Effector memory CD8-positive, alpha-beta T cell (primary cell): ENCODE measurements at regions not wholly inside any gene's neighbourhood (a gene's known extent, or its start where the extent isn't known, plus 50 kb on each side); places are given as distances from the start of the nearest gene placed in this dataset.

Experiments used
- ATAC-seq: fragments of 150-1000 bp; cut with Tn5 transposase; replicated peaks from 2 replicates; pipeline ENCODE4 v1.10.0; 2021; ENCODE audit warnings: mild to moderate bottlenecking, moderate library complexity
- DNase-seq, 3 experiments: peaks; one replicate each; pipeline ENCODE4 v3.0.0; 2021
- H3K27ac Mint-ChIP-seq, 2 donors: one replicate each; pipeline ENCODE4 v1.8.0; 2022; ENCODE audit warnings: mild to moderate bottlenecking in 2 of 2, mixed read lengths in 2 of 2, moderate library complexity in 2 of 2
- H3K27me3 Mint-ChIP-seq, 2 donors: one replicate each; pipeline ENCODE4 v1.8.0; 2022; ENCODE audit warnings: mixed read lengths in 2 of 2
- H3K36me3 Mint-ChIP-seq: one replicate; pipeline ENCODE4 v1.8.0; 2022; ENCODE audit warnings: mild to moderate bottlenecking, moderate library complexity, mixed read lengths; ENCODE audit not compliant: insufficient read depth
- H3K4me1 Mint-ChIP-seq, 2 donors: one replicate each; pipeline ENCODE4 v1.8.0; 2022; ENCODE audit warnings: low read depth in 2 of 2, mixed read lengths in 2 of 2
- H3K4me3 Mint-ChIP-seq, 2 donors: one replicate each; pipeline ENCODE4 v1.8.0; 2022; ENCODE audit warnings: mild to moderate bottlenecking in 2 of 2, mixed read lengths in 2 of 2, moderate library complexity in 2 of 2
- H3K9me3 Mint-ChIP-seq, 2 donors: one replicate each; pipeline ENCODE4 v1.8.0; 2022; ENCODE audit warnings: mixed read lengths in 2 of 2

DNA sequence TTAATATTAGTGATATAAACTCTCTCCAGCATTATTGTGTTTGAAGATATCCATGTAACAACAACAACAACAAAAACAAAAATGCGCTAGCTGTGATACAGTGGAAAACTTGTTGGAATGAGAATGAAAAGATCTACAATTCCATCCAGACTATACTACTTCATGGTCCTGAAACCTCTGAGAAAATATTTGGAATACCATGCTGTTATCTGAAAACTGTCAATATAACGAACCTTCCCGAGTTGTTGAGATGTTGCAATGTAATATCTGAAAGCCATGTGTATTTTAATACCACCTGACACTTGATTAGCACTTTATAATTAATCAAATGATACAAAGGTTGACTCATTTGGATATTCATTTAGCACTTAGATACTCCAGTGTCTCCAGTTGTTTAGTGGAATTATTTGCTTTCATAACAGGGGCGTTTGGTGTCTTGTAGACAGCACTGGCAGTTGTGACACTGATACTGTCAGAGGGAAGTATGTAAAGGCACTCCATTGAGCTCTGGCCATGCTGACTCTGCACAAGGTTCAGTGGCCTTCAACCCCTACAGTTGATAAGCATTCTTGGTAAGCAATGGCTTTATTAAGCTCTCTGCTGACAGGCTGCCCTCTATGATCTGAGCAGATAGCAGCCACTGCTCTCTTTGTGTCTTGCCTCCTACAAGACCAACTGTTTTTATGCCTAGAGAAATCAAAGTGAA is 447.1 kb upstream of the SEL1L start:
- DNase-seq: no peak
- H3K9me3 Mint-ChIP-seq: peaks cover 0 to 1% of the 10 kb centered on the region in 2 donors
- H3K27ac Mint-ChIP-seq: no peak overlapping the region
- no peaks in the 10 kb centered on the region for H3K27me3 Mint-ChIP-seq
- H3K4me1 Mint-ChIP-seq: no peaks in the 10 kb centered on the region
- no peak overlapping the region for H3K4me3 Mint-ChIP-seq
- no peaks in the 10 kb centered on the region for H3K36me3 Mint-ChIP-seq
- ATAC-seq: no peak

DNA sequence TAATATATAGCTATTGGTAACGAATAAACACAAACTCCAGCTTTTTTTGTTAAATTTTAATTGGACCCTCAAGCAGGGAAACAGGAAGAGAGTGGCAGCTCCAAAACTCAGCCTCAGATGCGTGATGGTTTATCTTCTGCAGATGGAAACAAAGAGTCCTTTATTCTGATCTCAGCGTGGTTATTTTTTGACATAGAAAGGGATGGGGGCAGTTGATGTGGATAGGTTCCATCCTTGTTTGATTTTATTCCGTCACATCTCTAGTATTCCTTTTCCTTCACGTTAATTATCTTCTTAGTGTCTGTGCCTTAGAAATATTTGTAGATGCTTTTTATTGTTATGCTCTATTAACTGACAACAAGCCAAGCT is 447.6 kb upstream of the SEL1L start:
- no peaks in the 10 kb centered on the region for H3K27me3 Mint-ChIP-seq
- H3K27ac Mint-ChIP-seq: no peak overlapping the region
- H3K9me3 Mint-ChIP-seq: peaks cover 0 to 1% of the 10 kb centered on the region in 2 donors
- H3K4me1 Mint-ChIP-seq: no peaks in the 10 kb centered on the region
- no peaks in the 10 kb centered on the region for H3K36me3 Mint-ChIP-seq
- no peak overlapping the region for H3K4me3 Mint-ChIP-seq
- DNase-seq: no peak
- no peak for ATAC-seq

DNA sequence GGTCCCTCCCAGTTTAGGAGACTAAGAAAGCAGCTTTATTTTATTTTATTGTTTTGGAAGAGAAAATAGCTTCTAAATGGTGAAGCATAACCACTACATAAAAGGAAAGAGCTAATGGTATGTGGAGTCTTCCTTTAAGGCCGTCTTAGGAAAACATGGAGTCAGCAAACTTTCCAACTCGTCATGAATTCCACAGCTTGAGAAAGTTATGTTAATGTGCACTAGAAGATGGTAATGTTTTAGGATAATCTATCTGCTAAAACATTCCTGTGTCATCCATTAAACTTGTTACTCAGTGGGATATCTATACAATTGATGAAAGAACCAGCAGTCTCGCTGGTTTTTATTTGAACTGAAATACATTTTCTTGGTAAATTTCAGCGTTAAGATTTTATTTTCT is 448.4 kb upstream of the SEL1L start:
- H3K9me3 Mint-ChIP-seq: peaks cover 0 to 1% of the 10 kb centered on the region in 2 donors
- no peaks in the 10 kb centered on the region for H3K36me3 Mint-ChIP-seq
- no peak overlapping the region for H3K4me3 Mint-ChIP-seq
- no peaks in the 10 kb centered on the region for H3K27me3 Mint-ChIP-seq
- no peak for ATAC-seq
- no peak overlapping the region for H3K27ac Mint-ChIP-seq
- DNase-seq: no peak
- no peaks in the 10 kb centered on the region for H3K4me1 Mint-ChIP-seq

GRCh38 chr14:81986005-81986404 is 452.4 kb upstream of the SEL1L start:
- no peak for DNase-seq
- H3K4me1 Mint-ChIP-seq: no peaks in the 10 kb centered on the region
- ATAC-seq: no peak
- H3K27me3 Mint-ChIP-seq: no peaks in the 10 kb centered on the region
- no peak overlapping the region for H3K27ac Mint-ChIP-seq
- peaks cover 0 to 1% of the 10 kb centered on the region in 2 donors for H3K9me3 Mint-ChIP-seq
- H3K4me3 Mint-ChIP-seq: no peak overlapping the region
- H3K36me3 Mint-ChIP-seq: no peaks in the 10 kb centered on the region

DNA sequence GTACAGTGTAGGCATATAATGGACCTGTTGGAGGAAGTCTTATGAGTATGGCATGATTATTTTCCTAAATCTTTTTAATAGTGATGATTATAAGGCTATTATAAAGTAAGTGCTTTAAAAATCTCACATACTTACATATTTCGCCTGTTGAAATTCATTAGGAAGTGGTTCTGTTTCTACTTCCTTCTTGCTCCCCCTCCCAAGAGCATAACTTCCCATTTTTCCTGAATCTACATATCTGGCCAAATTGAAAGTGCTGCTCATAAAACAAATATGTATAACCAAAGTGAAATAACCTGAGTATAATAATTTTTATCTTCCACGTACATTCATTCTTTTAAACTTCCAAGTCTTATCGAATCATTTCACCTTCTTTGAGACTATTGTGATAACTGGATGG is 455.6 kb upstream of the SEL1L start:
- H3K9me3 Mint-ChIP-seq: no peaks in the 10 kb centered on the region
- no peak for ATAC-seq

DNA sequence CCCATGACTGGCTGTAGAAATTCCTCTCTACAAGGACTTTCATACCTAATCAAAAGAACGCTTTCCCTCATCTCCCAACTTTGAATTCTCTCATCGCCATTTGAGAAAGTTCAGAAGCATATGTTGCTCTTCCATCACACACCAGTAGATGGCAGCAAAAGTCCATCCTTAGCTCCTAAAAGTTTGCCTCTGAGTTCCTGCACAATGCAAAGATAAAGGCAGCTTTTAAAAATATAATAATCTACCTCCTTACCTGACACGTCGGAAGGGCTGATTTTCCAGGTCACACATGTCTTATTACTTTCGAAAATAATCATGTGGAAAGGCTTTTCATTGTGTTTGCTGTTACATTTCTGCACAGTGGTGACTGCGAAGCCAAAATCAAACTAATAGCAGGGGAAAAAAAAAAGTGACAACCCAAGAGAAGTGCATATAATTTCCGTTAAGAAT is 456.7 kb upstream of the SEL1L start:
- Mint-ChIP-seq H3K36me3 (no peaks in the 10 kb centered on the region), H3K27ac (no peak overlapping the region), H3K4me3 (no peak overlapping the region), H3K4me1 (no peaks in the 10 kb centered on the region), H3K27me3 (no peaks in the 10 kb centered on the region), H3K9me3 (no peaks in the 10 kb centered on the region)
- ATAC-seq: no peak
- DNase-seq: peak in 1 of 3 experiments; percentile 3

More for the DNA sequence above, 455.6 kb upstream of the SEL1L start:
- Mint-ChIP-seq H3K36me3 (no peaks in the 10 kb centered on the region), H3K27ac (no peak overlapping the region), H3K4me3 (no peak overlapping the region), H3K27me3 (no peaks in the 10 kb centered on the region), H3K4me1 (no peaks in the 10 kb centered on the region)
- DNase-seq: no peak

DNA sequence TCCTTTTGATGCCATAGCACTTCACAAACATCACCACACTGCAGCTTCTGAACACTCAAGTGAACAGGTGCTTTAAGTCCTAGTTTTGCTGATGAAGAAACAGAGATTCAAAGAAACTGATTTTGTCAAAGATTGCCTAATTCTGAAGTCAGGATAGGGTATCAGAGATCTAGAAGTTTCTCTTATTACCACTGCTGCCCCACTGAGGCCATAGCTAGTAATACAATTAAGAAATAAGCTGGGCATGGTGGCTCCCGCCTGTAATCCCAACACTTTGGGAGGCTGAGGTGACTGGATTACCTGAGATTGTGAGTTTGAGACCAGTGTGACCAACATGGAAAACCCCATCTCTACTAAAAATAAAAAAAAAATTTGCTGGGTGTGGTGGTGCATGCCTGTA is 458.3 kb upstream of the SEL1L start:
- Mint-ChIP-seq H3K9me3 (peaks cover 0 to 3% of the 10 kb centered on the region in 2 donors), H3K4me3 (no peak overlapping the region), H3K4me1 (no peaks in the 10 kb centered on the region), H3K36me3 (no peaks in the 10 kb centered on the region), H3K27ac (no peak overlapping the region), H3K27me3 (no peaks in the 10 kb centered on the region)
- DNase-seq (no peak), ATAC-seq (no peak)

GRCh38 chr14:81993432-81993831 is 459.8 kb upstream of the SEL1L start:
- no peaks in the 10 kb centered on the region for H3K4me1 Mint-ChIP-seq
- H3K27ac Mint-ChIP-seq: no peak overlapping the region
- no peaks in the 10 kb centered on the region for H3K36me3 Mint-ChIP-seq
- H3K27me3 Mint-ChIP-seq: no peaks in the 10 kb centered on the region
- ATAC-seq (no peak), DNase-seq (no peak)
- peaks cover 1 to 3% of the 10 kb centered on the region in 2 donors for H3K9me3 Mint-ChIP-seq
- no peak overlapping the region for H3K4me3 Mint-ChIP-seq

DNA sequence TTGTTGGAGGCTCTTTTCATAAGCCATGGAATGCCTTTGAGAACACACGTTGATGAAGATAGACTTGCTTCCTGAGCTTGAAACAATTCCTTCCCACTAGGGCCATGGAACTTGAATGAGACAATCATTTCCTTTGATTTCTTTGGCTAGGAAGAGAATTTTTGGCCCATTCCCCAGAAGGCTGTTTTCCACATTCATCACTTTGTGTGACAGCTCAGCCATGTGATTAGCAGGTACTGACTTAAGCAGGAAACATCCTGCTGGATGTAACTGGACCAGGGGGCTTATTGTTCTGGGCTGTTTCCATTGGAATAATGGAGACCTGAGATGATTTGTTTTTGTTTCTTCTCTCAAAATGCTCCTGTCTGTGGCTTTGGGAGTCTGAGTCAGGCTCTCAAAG is 469.8 kb upstream of the SEL1L start:
- Mint-ChIP-seq H3K27ac (no peak overlapping the region), H3K9me3 (peaks cover 7 to 18% of the 10 kb centered on the region in 2 donors), H3K27me3 (no peaks in the 10 kb centered on the region), H3K36me3 (peaks cover 3% of the 10 kb centered on the region), H3K4me1 (no peaks in the 10 kb centered on the region), H3K4me3 (no peak overlapping the region)
- no peak for ATAC-seq
- DNase-seq: no peak

- Mint-ChIP-seq H3K36me3 (no peaks in the 10 kb centered on the region), H3K4me3 (no peak overlapping the region), H3K4me1 (no peaks in the 10 kb centered on the region), H3K27ac (no peak overlapping the region), H3K27me3 (no peaks in the 10 kb centered on the region), H3K9me3 (peaks cover 5 to 20% of the 10 kb centered on the region in 2 donors)
- DNase-seq (no peak), ATAC-seq (no peak)
Measured at GRCh38 chr14:82009076-82009475, 475.4 kb upstream of the SEL1L start.

DNA sequence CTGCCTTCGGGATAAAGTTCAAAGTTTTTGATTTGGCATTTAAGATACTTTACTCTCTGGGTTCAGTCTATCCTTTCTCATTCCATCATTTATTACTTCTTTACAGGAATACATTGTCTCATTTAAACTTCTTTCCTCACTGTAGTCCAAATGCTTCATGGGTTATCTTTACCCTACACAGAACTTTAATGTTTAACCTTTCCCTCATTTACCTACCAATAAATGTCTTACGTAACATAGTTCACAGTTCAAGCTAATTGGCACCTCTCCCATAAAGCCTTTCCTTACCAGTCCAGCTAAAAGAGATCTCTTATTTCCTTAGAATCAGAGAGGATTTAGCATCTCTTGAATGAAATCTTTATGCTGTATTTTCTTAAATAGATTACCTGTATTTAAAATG is 476.3 kb upstream of the SEL1L start:
- H3K27ac Mint-ChIP-seq: no peak overlapping the region
- no peaks in the 10 kb centered on the region for H3K36me3 Mint-ChIP-seq
- DNase-seq: no peak
- H3K9me3 Mint-ChIP-seq: peaks cover 4 to 20% of the 10 kb centered on the region in 2 donors
- H3K27me3 Mint-ChIP-seq: no peaks in the 10 kb centered on the region
- H3K4me3 Mint-ChIP-seq: no peak overlapping the region
- no peaks in the 10 kb centered on the region for H3K4me1 Mint-ChIP-seq
- ATAC-seq: no peak

DNA sequence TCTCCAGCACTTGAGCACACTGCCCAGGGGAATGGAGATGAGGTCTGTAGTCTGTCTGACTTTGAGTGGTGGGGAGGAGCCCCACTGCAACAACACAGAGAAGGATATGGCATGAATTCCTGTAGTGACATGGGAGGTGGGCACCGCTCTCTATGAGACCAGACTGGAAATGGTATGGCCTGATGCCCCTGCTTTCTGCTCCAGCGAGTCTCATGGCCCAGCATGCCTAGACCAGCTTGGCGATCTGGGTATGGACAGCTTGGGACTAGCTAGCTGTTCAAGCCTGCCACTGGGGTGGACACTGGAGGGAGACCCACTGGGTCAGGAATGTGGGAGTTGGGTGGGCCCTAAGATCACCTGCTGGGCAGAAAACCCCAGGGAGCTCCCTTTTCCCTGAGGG is 477.8 kb upstream of the SEL1L start:
- no peaks in the 10 kb centered on the region for H3K36me3 Mint-ChIP-seq
- no peak overlapping the region for H3K27ac Mint-ChIP-seq
- H3K4me1 Mint-ChIP-seq: no peaks in the 10 kb centered on the region
- H3K27me3 Mint-ChIP-seq: no peaks in the 10 kb centered on the region
- ATAC-seq (no peak), DNase-seq (no peak)
- no peak overlapping the region for H3K4me3 Mint-ChIP-seq
- peaks cover 4 to 14% of the 10 kb centered on the region in 2 donors for H3K9me3 Mint-ChIP-seq

DNA sequence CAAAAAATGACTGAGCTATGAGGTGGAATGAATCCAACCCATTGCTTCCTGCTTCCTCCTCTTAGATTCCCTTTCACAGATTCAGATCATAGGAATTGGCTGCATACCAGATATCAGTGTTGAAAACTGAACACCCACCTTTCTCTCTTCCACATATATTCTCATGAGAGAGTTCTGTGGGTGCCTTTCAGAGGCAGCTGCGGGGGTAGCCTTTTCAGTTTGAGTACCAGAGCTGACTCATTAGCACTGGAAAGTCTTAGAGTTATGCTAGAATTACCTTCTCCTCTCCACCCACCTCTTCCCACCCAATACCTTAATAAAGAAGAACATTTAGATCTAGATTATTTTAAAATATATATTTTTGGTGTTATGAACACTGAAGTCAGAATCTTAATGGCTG is 495.4 kb upstream of the SEL1L start:
- Mint-ChIP-seq H3K4me1 (no peaks in the 10 kb centered on the region), H3K27me3 (no peaks in the 10 kb centered on the region), H3K9me3 (peaks cover 6 to 32% of the 10 kb centered on the region in 2 donors), H3K4me3 (no peak overlapping the region), H3K36me3 (peaks cover 3% of the 10 kb centered on the region), H3K27ac (no peak overlapping the region)
- ATAC-seq: no peak
- DNase-seq: no peak

GRCh38 chr14:82035397-82035796 is 501.7 kb upstream of the SEL1L start:
- no peaks in the 10 kb centered on the region for H3K27me3 Mint-ChIP-seq
- ATAC-seq (no peak), DNase-seq (no peak)
- H3K4me1 Mint-ChIP-seq: no peaks in the 10 kb centered on the region
- no peak overlapping the region for H3K27ac Mint-ChIP-seq
- no peak overlapping the region for H3K4me3 Mint-ChIP-seq
- H3K9me3 Mint-ChIP-seq: peaks cover 0 to 9% of the 10 kb centered on the region in 2 donors
- H3K36me3 Mint-ChIP-seq: no peaks in the 10 kb centered on the region
